SK-N-SH (cell line): ENCODE measurements at regions not wholly inside any gene's neighbourhood (a gene's known extent, or its start where the extent isn't known, plus 50 kb on each side); places are given as distances from the start of the nearest gene placed in this dataset.

Source experiments
- EZH2phosphoT487 ChIP-seq: fragments of 200-600 bp; sonication (generic); IDR thresholded peaks from 2 replicates; pipeline ENCODE4 v1.6.1; 2017; ENCODE audit warnings: low read depth, mixed run types, mild to moderate bottlenecking, antibody characterized with exemption, moderate library complexity, borderline replicate concordance
- MAX ChIP-seq: IDR thresholded peaks from 2 replicates; pipeline ENCODE4 v1.4.0; 2012; ENCODE audit warnings: low read depth
- MXI1 ChIP-seq: IDR thresholded peaks from 2 replicates; pipeline ENCODE4 v1.6.1; 2012; ENCODE audit warnings: mild to moderate bottlenecking, low read depth, low read length, improper control_type of control experiment
- NFIC ChIP-seq: IDR thresholded peaks from 2 replicates; pipeline ENCODE4 v1.4.0; 2012; ENCODE audit warnings: borderline replicate concordance
- NRF1 ChIP-seq: IDR thresholded peaks from 2 replicates; pipeline ENCODE4 v1.6.1; 2012; ENCODE audit warnings: low read depth, mild to moderate bottlenecking, low read length
- RAD21 ChIP-seq: IDR thresholded peaks from 2 replicates; pipeline ENCODE4 v1.6.1; 2012; ENCODE audit warnings: mild to moderate bottlenecking, low read length
- RCOR1 ChIP-seq: fragments of 150-350 bp; IDR thresholded peaks from 2 replicates; pipeline ENCODE4 v1.6.1; 2017; ENCODE audit warnings: antibody characterized with exemption, low read length
- SIN3A ChIP-seq: IDR thresholded peaks from 2 replicates; pipeline ENCODE4 v1.6.1; 2012; ENCODE audit warnings: low read depth, mild to moderate bottlenecking, low read length, moderate library complexity, borderline replicate concordance
- SMC3 ChIP-seq: IDR thresholded peaks from 2 replicates; pipeline ENCODE4 v1.6.1; 2012; ENCODE audit warnings: low read depth, low read length, improper control_type of control experiment
- TAF1 ChIP-seq: IDR thresholded peaks from 2 replicates; pipeline ENCODE4 v1.6.1; 2012; ENCODE audit warnings: low read depth, mild to moderate bottlenecking, low read length, moderate library complexity, borderline replicate concordance
- ZBTB33 ChIP-seq: IDR thresholded peaks from 2 replicates; pipeline ENCODE4 v1.4.0; 2012; ENCODE audit warnings: low read depth, borderline replicate concordance
- TF ChIP-seq, protein P1 (sequence below): fragments of 150-350 bp; IDR thresholded peaks from 2 replicates; pipeline ENCODE4 v1.6.1; 2017; ENCODE audit warnings: antibody characterized with exemption, low read length, low read depth, borderline replicate concordance
- TF ChIP-seq, protein P2 (sequence below): fragments of 200-600 bp; sonication (generic); IDR thresholded peaks from 2 replicates; pipeline ENCODE4 v1.6.1; 2017; ENCODE audit warnings: antibody characterized with exemption, mild to moderate bottlenecking, moderate library complexity
- TF ChIP-seq, protein P3 (sequence below): IDR thresholded peaks from 2 replicates; pipeline ENCODE4 v1.6.1; 2012; ENCODE audit warnings: mild to moderate bottlenecking, low read depth, low read length, moderate library complexity

DNA sequence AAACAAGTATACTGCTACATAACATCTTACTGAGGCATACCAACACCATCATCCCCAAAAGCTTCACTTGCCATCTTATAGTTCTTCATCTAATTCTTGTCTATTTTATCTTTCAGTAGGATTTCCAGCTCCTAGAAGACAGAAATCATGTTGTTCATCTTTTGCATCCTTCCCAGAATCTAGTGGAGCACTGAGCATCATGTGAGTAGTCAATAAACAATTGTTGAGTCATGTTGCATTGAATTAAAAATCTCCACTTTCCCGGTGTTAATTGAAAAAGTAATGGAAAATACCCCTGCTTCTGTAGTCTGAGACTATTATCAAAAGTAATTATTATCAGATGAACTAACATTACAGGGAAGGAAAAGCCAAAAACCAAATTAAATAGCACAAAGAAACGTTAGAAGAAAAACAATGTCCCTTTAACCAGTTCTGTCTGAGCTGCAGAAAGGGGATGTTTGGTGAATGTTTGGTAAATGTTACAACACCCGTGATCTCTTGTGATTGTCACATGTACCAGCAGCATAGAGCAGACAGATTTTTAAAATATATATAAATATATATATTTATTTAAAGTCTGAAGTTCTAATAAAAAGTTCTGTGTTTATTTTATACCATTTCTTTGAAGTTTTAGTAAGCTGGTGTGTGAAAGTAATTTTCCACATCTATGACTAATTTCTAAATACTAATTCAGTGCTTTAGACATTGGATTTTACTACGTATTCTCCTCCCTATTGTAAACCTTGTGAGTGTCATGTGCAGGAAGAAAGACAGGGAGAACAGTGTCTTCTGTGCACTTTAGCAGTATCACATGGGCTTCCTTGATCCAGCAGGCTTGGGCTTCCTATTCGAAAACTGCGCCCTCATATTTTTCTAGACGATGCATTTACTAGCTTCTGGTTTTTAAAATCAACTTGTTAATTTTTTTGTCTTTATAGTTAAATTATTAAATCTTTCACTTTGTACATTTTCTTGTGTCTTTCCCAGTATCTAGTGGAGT, 85.6 kb downstream of the RAP2B start:
- TF ChIP-seq RCOR1, result no peak
- TF ChIP-seq TAF1, result no peak
- TF ChIP-seq, protein P1, sequence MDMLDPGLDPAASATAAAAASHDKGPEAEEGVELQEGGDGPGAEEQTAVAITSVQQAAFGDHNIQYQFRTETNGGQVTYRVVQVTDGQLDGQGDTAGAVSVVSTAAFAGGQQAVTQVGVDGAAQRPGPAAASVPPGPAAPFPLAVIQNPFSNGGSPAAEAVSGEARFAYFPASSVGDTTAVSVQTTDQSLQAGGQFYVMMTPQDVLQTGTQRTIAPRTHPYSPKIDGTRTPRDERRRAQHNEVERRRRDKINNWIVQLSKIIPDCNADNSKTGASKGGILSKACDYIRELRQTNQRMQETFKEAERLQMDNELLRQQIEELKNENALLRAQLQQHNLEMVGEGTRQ, result no peak
- TF ChIP-seq, protein P2, sequence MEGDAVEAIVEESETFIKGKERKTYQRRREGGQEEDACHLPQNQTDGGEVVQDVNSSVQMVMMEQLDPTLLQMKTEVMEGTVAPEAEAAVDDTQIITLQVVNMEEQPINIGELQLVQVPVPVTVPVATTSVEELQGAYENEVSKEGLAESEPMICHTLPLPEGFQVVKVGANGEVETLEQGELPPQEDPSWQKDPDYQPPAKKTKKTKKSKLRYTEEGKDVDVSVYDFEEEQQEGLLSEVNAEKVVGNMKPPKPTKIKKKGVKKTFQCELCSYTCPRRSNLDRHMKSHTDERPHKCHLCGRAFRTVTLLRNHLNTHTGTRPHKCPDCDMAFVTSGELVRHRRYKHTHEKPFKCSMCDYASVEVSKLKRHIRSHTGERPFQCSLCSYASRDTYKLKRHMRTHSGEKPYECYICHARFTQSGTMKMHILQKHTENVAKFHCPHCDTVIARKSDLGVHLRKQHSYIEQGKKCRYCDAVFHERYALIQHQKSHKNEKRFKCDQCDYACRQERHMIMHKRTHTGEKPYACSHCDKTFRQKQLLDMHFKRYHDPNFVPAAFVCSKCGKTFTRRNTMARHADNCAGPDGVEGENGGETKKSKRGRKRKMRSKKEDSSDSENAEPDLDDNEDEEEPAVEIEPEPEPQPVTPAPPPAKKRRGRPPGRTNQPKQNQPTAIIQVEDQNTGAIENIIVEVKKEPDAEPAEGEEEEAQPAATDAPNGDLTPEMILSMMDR, result no peak
- no peak for TF ChIP-seq ZBTB33
- TF ChIP-seq SMC3, result no peak
- no peak for TF ChIP-seq NFIC
- no peak for TF ChIP-seq NRF1
- TF ChIP-seq, protein P3, sequence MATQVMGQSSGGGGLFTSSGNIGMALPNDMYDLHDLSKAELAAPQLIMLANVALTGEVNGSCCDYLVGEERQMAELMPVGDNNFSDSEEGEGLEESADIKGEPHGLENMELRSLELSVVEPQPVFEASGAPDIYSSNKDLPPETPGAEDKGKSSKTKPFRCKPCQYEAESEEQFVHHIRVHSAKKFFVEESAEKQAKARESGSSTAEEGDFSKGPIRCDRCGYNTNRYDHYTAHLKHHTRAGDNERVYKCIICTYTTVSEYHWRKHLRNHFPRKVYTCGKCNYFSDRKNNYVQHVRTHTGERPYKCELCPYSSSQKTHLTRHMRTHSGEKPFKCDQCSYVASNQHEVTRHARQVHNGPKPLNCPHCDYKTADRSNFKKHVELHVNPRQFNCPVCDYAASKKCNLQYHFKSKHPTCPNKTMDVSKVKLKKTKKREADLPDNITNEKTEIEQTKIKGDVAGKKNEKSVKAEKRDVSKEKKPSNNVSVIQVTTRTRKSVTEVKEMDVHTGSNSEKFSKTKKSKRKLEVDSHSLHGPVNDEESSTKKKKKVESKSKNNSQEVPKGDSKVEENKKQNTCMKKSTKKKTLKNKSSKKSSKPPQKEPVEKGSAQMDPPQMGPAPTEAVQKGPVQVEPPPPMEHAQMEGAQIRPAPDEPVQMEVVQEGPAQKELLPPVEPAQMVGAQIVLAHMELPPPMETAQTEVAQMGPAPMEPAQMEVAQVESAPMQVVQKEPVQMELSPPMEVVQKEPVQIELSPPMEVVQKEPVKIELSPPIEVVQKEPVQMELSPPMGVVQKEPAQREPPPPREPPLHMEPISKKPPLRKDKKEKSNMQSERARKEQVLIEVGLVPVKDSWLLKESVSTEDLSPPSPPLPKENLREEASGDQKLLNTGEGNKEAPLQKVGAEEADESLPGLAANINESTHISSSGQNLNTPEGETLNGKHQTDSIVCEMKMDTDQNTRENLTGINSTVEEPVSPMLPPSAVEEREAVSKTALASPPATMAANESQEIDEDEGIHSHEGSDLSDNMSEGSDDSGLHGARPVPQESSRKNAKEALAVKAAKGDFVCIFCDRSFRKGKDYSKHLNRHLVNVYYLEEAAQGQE, result no peak
- TF ChIP-seq MXI1, result no peak
- no peak for TF ChIP-seq MAX
- no peak for TF ChIP-seq EZH2phosphoT487
- TF ChIP-seq SIN3A, result no peak
- TF ChIP-seq RAD21, result no peak
